GM12878 (cell line): ENCODE measurements at regions not wholly inside any gene's neighbourhood (a gene's known extent, or its start where the extent isn't known, plus 50 kb on each side); places are given as distances from the start of the nearest gene placed in this dataset.

Experiments
- ATAC-seq: fragments of 200-7000 bp; cut with Tn5 transposase; 3 replicates; pipeline ENCODE4 v1.9.1; 2020; ENCODE audit warnings: mild to moderate bottlenecking, moderate library complexity
- BruUV-seq: library from RNA; stranded (reverse); fragments of 400-500 nt; replicated peaks from 2 replicates; lab custom pipeline; 2021; lab: Mats Ljungman, UMichigan
- CTCF ChIA-PET: fragments of 300-600 bp; sonication (Branson Sonifier 250); formaldehyde crosslinking; extraction: SDS; loops from one replicate; lab custom pipeline; 2021; ENCODE audit warnings: inconsistent platforms; lab: Yijun Ruan, JAX
- POLR2A ChIA-PET: fragments of 350-600 bp; formaldehyde crosslinking; extraction: SDS; loops from one replicate; lab custom pipeline; 2021; ENCODE audit warnings: inconsistent platforms; lab: Charles Lee
- RAD21 ChIA-PET: fragments of 300-600 bp; sonication (Branson Sonifier 250); formaldehyde crosslinking; loops from one replicate; lab custom pipeline; 2023; ENCODE audit warnings: antibody characterized with exemption; ENCODE audit not compliant: unreplicated experiment; lab: Charles Lee
- SMC1A ChIA-PET: fragments of 300-600 bp; sonication (Branson Sonifier 250); formaldehyde crosslinking; loops from one replicate; lab custom pipeline; 2023; ENCODE audit not compliant: unreplicated experiment, uncharacterized antibody; lab: Charles Lee
- DNase-seq: peaks from one replicate; pipeline ENCODE4 v3.0.0-alpha.2; 2011; ENCODE audit warnings: low read depth, low spot score
- FAIRE-seq: peaks from 3 replicates; lab custom pipeline; 2011; peaks lifted over from hg19 to GRCh38; lab: Jason Lieb, UNC
- H2AFZ ChIP-seq: 2 replicates; pipeline ENCODE4 v1.6.0; 2011; ENCODE audit warnings: low read depth, low read length, control low read depth; ENCODE audit not compliant: control insufficient read depth
- H3K27ac ChIP-seq: 2 replicates; pipeline ENCODE4 v1.5.1; 2011; ENCODE audit warnings: control low read depth; ENCODE audit not compliant: control insufficient read depth, insufficient read depth
- H3K27me3 ChIP-seq, 2 experiments: replicated peaks in 1 of 2; 2 replicates each; pipeline versions ENCODE4 v1.6.0 to v1.6.1; 2011; ENCODE audit warnings: low read length in 1 of 2; ENCODE audit not compliant: control insufficient read depth in 2 of 2, insufficient read depth in 2 of 2
- H3K36me3 ChIP-seq, 2 experiments: 2 replicates each; pipeline ENCODE4 v1.5.1; 2011; ENCODE audit warnings: low read length in 1 of 2; ENCODE audit not compliant: control insufficient read depth in 2 of 2, insufficient read depth in 2 of 2
- H3K4me1 ChIP-seq: 2 replicates; pipeline ENCODE4 v1.6.1; 2011; ENCODE audit warnings: mild to moderate bottlenecking, low read length, moderate library complexity, mixed read lengths; ENCODE audit not compliant: control insufficient read depth, insufficient read depth
- H3K4me2 ChIP-seq: 2 replicates; pipeline ENCODE4 v1.6.0; 2011; ENCODE audit warnings: control low read depth; ENCODE audit not compliant: control insufficient read depth, insufficient read depth
- H3K4me3 ChIP-seq: fragments of 200-600 bp; sonication (generic); 2 replicates; pipeline ENCODE4 v1.5.1; 2016
- H3K79me2 ChIP-seq: 2 replicates; pipeline ENCODE4 v1.6.0; 2011; ENCODE audit warnings: low read length; ENCODE audit not compliant: control insufficient read depth, insufficient read depth
- H3K9ac ChIP-seq: 2 replicates; pipeline ENCODE4 v1.8.0; 2011; ENCODE audit warnings: low read length, control low read depth, mixed read lengths; ENCODE audit not compliant: control insufficient read depth, insufficient read depth
- H3K9me3 ChIP-seq: replicated peaks from 3 replicates; pipeline ENCODE4 v1.5.1; 2011; ENCODE audit warnings: mild to moderate bottlenecking, low read length; ENCODE audit not compliant: control insufficient read depth, insufficient read depth
- H4K20me1 ChIP-seq: 2 replicates; pipeline ENCODE4 v1.6.0; 2011; ENCODE audit not compliant: control insufficient read depth, insufficient read depth
- CHD1 ChIP-seq: IDR thresholded peaks from 2 replicates; pipeline ENCODE4 v1.6.1; 2012; ENCODE audit warnings: low read depth, low read length, improper control_type of control experiment
- CREB1 ChIP-seq: IDR thresholded peaks from 2 replicates; pipeline ENCODE4 v1.6.1; 2012; ENCODE audit warnings: low read depth, mild to moderate bottlenecking, inconsistent platforms
- KDM1A ChIP-seq: fragments of 200-600 bp; sonication (generic); IDR thresholded peaks from 2 replicates; pipeline ENCODE4 v1.6.1; 2016; ENCODE audit warnings: borderline replicate concordance
- SIN3A ChIP-seq: IDR thresholded peaks from 2 replicates; pipeline ENCODE4 v1.6.1; 2012; ENCODE audit warnings: low read depth, low read length, improper control_type of control experiment
- TCF12 ChIP-seq: IDR thresholded peaks from 2 replicates; pipeline ENCODE4 v1.6.1; 2011; ENCODE audit warnings: low read depth, mild to moderate bottlenecking, low read length
- WGBS: methylation state at CpG from one replicate; pipeline ENCODE4 v1.1.6; 2016; ENCODE audit warnings: low lambda C conversion rate; ENCODE audit not compliant: insufficient replicate concordance, insufficient coverage; ENCODE audit errors: missing lambda C conversion rate; 5-methylcytosine and 5-hydroxymethylcytosine counted together
- in situ Hi-C: fragments of 300-500 bp; cut with MboI; formaldehyde crosslinking; loops from 9 replicates; pipeline ENCODE4 v1.14.3; 2018; ENCODE audit warnings: mixed read lengths
- intact Hi-C: fragments of 100-400 bp; cut with micrococcal nuclease; formaldehyde crosslinking; loops from one replicate; pipeline ENCODE4 v1.14.2; 2022; ENCODE audit not compliant: unreplicated experiment
- TF ChIP-seq, protein P1 (sequence below): fragments of 150-350 bp; IDR thresholded peaks from 2 replicates; pipeline ENCODE4 v1.6.1; 2016; ENCODE audit warnings: low read depth, low read length

DNA sequence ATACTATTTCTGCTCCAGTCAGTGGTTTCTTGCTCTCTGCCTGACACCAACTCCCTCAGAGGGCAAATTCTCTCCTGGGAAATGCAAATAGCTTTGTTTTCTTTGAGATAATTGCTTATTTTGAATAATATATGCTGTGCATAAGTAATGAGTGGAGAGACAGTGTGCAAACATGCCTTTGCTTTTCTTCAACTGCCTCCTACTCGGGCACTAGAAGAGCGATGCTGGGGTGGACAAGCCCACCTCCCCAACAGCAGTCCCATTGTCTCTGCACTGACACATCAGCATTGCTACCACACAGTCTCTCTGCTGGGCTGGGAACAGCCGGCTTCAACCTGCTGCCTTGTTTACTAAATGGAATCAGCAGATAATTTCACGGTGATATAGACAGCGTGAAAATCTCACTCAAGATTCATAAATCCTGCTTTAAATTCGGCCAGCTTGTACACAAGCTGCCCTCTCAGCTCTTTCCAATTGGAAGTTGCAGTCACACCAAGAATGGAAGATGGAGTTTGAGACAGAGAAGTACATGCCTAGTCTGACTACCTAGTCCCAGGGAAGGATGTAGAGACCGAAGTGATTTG lies 694.5 kb downstream of the TDRD15 start:
- ChIA-PET RAD21 (no interaction called here), CTCF (no interaction called here), SMC1A (no interaction called here), POLR2A (no interaction called here)
- no peak for DNase-seq
- WGBS: 12% methylated on average over 7 of the region's 7 CpGs
- no peak for TF ChIP-seq CREB1
- TF ChIP-seq CHD1: no peak
- no peak for TF ChIP-seq TCF12
- TF ChIP-seq, protein P1, sequence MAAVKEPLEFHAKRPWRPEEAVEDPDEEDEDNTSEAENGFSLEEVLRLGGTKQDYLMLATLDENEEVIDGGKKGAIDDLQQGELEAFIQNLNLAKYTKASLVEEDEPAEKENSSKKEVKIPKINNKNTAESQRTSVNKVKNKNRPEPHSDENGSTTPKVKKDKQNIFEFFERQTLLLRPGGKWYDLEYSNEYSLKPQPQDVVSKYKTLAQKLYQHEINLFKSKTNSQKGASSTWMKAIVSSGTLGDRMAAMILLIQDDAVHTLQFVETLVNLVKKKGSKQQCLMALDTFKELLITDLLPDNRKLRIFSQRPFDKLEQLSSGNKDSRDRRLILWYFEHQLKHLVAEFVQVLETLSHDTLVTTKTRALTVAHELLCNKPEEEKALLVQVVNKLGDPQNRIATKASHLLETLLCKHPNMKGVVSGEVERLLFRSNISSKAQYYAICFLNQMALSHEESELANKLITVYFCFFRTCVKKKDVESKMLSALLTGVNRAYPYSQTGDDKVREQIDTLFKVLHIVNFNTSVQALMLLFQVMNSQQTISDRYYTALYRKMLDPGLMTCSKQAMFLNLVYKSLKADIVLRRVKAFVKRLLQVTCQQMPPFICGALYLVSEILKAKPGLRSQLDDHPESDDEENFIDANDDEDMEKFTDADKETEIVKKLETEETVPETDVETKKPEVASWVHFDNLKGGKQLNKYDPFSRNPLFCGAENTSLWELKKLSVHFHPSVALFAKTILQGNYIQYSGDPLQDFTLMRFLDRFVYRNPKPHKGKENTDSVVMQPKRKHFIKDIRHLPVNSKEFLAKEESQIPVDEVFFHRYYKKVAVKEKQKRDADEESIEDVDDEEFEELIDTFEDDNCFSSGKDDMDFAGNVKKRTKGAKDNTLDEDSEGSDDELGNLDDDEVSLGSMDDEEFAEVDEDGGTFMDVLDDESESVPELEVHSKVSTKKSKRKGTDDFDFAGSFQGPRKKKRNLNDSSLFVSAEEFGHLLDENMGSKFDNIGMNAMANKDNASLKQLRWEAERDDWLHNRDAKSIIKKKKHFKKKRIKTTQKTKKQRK: no peak
- TF ChIP-seq SIN3A: no peak
- TF ChIP-seq KDM1A: no peak
- H3K79me2 ChIP-seq: no peaks in the 10 kb centered on the region
- no peaks in the 10 kb centered on the region for H3K9me3 ChIP-seq
- in situ Hi-C loops: no loop called here
- intact Hi-C loops: no loop called here
- no peak overlapping the region for H3K4me2 ChIP-seq
- no peaks in the 10 kb centered on the region for H3K36me3 ChIP-seq
- no TSS peak for BruUV-seq
- ATAC-seq: no peak
- no peaks in the 10 kb centered on the region for H3K27me3 ChIP-seq
- H3K4me1 ChIP-seq: no peaks in the 10 kb centered on the region
- H3K4me3 ChIP-seq: no peak overlapping the region
- H4K20me1 ChIP-seq: no peaks in the 10 kb centered on the region
- H3K27ac ChIP-seq: no peak overlapping the region
- no peak overlapping the region for H3K9ac ChIP-seq
- no peak for FAIRE-seq
- H2AFZ ChIP-seq: no peak overlapping the region
